ENCODE measurements at regions not wholly inside any gene's neighbourhood (a gene's known extent, or its start where the extent isn't known, plus 50 kb on each side); places are given as distances from the start of the nearest gene placed in this dataset.
"Not testable (repeated sequence)": the region's sequence is repeated elsewhere in the genome, so short reads cannot be mapped to it uniquely, and the experiment has no call there.

GRCh38 chr1:81252471-81253151, 548.1 kb upstream of the ADGRL2 start:
- H3K9ac ChIP-seq (ENCODE audit: insufficient read depth in 1 of 2, low read length in 2 of 2) = no peak overlapping the region
- H3K36me3 ChIP-seq (ENCODE audit: control insufficient read depth in 4 of 4, insufficient read depth in 4 of 4, low read length in 4 of 4) = no peaks in the 10 kb centered on the region
- no peak overlapping the region for H3K27ac ChIP-seq (ENCODE audit: low read depth in 1 of 2, low read length in 1 of 2)
- ATAC-seq (ENCODE audit: insufficient read depth, low FRiP score) (no peak), DNase-seq (no peak)
- H3K4me3 ChIP-seq = no peak overlapping the region
- no peaks in the 10 kb centered on the region for H3K4me1 ChIP-seq (ENCODE audit: control insufficient read depth in 5 of 5, insufficient read depth in 5 of 5, low read length in 5 of 5)
- TF ChIP-seq CTCF (IDR thresholded peaks at IDR 0.05; ENCODE audit: control extremely low read depth, extremely low read depth) = no peak
- no peaks in the 10 kb centered on the region for H3K27me3 ChIP-seq (ENCODE audit: control insufficient read depth in 3 of 3, insufficient read depth in 3 of 3, low read length in 2 of 3)
- peaks cover 0 to 1% (median 0%) of the 10 kb centered on the region in 4 donors for H3K9me3 ChIP-seq (ENCODE audit: control insufficient read depth in 4 of 4, insufficient read depth in 3 of 4, low read length in 3 of 4)

GRCh38 chr1:81250825-81251224, 549.9 kb upstream of the ADGRL2 start:
- WGBS, 2 donors = 79 to 92% methylated on average over 4 of the region's 5 CpGs
- not testable (repeated sequence) for DNase-seq; H3K4me1 ChIP-seq (ENCODE audit: control insufficient read depth in 5 of 5, insufficient read depth in 5 of 5, low read length in 5 of 5); H3K27ac ChIP-seq (ENCODE audit: low read depth in 1 of 2, low read length in 1 of 2); H3K36me3 ChIP-seq (ENCODE audit: control insufficient read depth in 4 of 4, insufficient read depth in 4 of 4, low read length in 4 of 4); H3K9me3 ChIP-seq (ENCODE audit: control insufficient read depth in 4 of 4, insufficient read depth in 3 of 4, low read length in 3 of 4); H3K27me3 ChIP-seq (ENCODE audit: control insufficient read depth in 3 of 3, insufficient read depth in 3 of 3, low read length in 2 of 3); H3K9ac ChIP-seq (ENCODE audit: insufficient read depth in 1 of 2, low read length in 2 of 2); ATAC-seq (ENCODE audit: insufficient read depth, low FRiP score); H3K4me3 ChIP-seq

DNA sequence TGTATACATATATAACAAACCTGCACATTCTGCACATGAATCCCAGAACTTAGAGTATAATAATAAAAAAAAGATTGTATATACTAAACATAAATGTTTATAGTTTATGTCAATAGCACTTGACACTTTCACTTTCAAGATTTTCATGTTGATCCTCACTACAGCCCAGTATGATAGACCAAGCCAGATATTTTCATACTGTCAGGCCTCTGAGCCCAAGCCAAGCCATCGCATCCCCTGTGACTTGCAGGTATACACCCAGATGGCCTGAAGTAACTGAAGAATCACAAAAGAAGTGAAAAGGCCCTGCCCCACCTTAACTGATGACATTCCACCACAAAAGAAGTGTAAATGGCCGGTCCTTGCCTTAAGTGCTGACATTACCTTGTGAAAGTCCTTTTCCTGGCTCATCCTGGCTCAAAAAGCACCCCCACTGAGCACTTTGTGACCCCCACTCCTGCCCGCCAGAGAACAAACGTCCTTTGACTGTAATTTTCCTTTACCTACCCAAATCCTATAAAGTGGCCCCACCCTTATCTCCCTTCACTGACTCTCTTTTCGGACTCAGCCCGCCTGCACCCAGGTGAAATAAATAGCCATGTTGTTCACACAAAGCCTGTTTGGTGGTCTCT, 555.5 kb upstream of the ADGRL2 start:
- not testable (repeated sequence) for ATAC-seq (ENCODE audit: insufficient read depth, low FRiP score)
- 84 to 94% methylated on average over 5 of the region's 6 CpGs for WGBS, 2 donors

GRCh38 chr1:81244612-81245011, 556.1 kb upstream of the ADGRL2 start:
- not testable (repeated sequence) for H3K27me3 ChIP-seq (ENCODE audit: control insufficient read depth in 3 of 3, insufficient read depth in 3 of 3, low read length in 2 of 3); H3K4me3 ChIP-seq; ATAC-seq (ENCODE audit: insufficient read depth, low FRiP score); DNase-seq; H3K9me3 ChIP-seq (ENCODE audit: control insufficient read depth in 4 of 4, insufficient read depth in 3 of 4, low read length in 3 of 4); H3K9ac ChIP-seq (ENCODE audit: insufficient read depth in 1 of 2, low read length in 2 of 2); H3K36me3 ChIP-seq (ENCODE audit: control insufficient read depth in 4 of 4, insufficient read depth in 4 of 4, low read length in 4 of 4); H3K27ac ChIP-seq (ENCODE audit: low read depth in 1 of 2, low read length in 1 of 2); H3K4me1 ChIP-seq (ENCODE audit: control insufficient read depth in 5 of 5, insufficient read depth in 5 of 5, low read length in 5 of 5)
- WGBS, 2 donors = 87 to 92% methylated on average over 3 of the region's 3 CpGs

More for the DNA sequence above, 555.5 kb upstream of the ADGRL2 start:
- not testable (repeated sequence) for H3K4me1 ChIP-seq (ENCODE audit: control insufficient read depth in 5 of 5, insufficient read depth in 5 of 5, low read length in 5 of 5); H3K27ac ChIP-seq (ENCODE audit: low read depth in 1 of 2, low read length in 1 of 2); H3K4me3 ChIP-seq; H3K9me3 ChIP-seq (ENCODE audit: control insufficient read depth in 4 of 4, insufficient read depth in 3 of 4, low read length in 3 of 4); H3K36me3 ChIP-seq (ENCODE audit: control insufficient read depth in 4 of 4, insufficient read depth in 4 of 4, low read length in 4 of 4); H3K27me3 ChIP-seq (ENCODE audit: control insufficient read depth in 3 of 3, insufficient read depth in 3 of 3, low read length in 2 of 3); H3K9ac ChIP-seq (ENCODE audit: insufficient read depth in 1 of 2, low read length in 2 of 2); DNase-seq

GRCh38 chr1:81242103-81242502, 558.6 kb upstream of the ADGRL2 start:
- no peak for ATAC-seq (ENCODE audit: insufficient read depth, low FRiP score)
- Histone ChIP-seq H3K27me3 (ENCODE audit: control insufficient read depth in 3 of 3, insufficient read depth in 3 of 3, low read length in 2 of 3) (no peaks in the 10 kb centered on the region), H3K9me3 (ENCODE audit: control insufficient read depth in 4 of 4, insufficient read depth in 3 of 4, low read length in 3 of 4) (no peaks in the 10 kb centered on the region), H3K4me1 (ENCODE audit: control insufficient read depth in 5 of 5, insufficient read depth in 5 of 5, low read length in 5 of 5) (peaks cover 0 to 11% (median 0%) of the 10 kb centered on the region in 5 donors), H3K36me3 (ENCODE audit: control insufficient read depth in 4 of 4, insufficient read depth in 4 of 4, low read length in 4 of 4) (no peaks in the 10 kb centered on the region), H3K27ac (ENCODE audit: low read depth in 1 of 2, low read length in 1 of 2) (no peak overlapping the region), H3K9ac (ENCODE audit: insufficient read depth in 1 of 2, low read length in 2 of 2) (no peak overlapping the region), H3K4me3 (no peak overlapping the region)
- 79 to 89% methylated on average over 2 of the region's 2 CpGs for WGBS, 2 donors
- TF ChIP-seq CTCF (IDR thresholded peaks at IDR 0.05; ENCODE audit: control extremely low read depth, extremely low read depth) = no peak
- DNase-seq = no peak

Measured in lung (tissue), 11 donors.